Liver (tissue), 7 donors: ENCODE measurements at regions not wholly inside any gene's neighbourhood (a gene's known extent, or its start where the extent isn't known, plus 50 kb on each side); places are given as distances from the start of the nearest gene placed in this dataset.
A peak's percentile ranks its signal among the peaks of the same experiment; 100 is the strongest.

Source experiments
- DNase-seq: peaks from one replicate; pipeline ENCODE4 v3.0.0-alpha.2; 2017; ENCODE audit warnings: low spot score
- H3K27ac ChIP-seq, 2 donors: one replicate each; pipeline ENCODE4 v1.7.0; 2013; ENCODE audit warnings: inconsistent platforms in 2 of 2, low read length in 2 of 2, control low read depth in 1 of 2, low read depth in 1 of 2, mild to moderate bottlenecking in 1 of 2
- H3K27me3 ChIP-seq, 4 donors: one replicate each; pipeline versions ENCODE4 v1.6.1 to v1.7.0; 2013; ENCODE audit warnings: low read length in 3 of 4, inconsistent platforms in 1 of 4, mild to moderate bottlenecking in 1 of 4, moderate library complexity in 1 of 4; ENCODE audit not compliant: control insufficient read depth in 4 of 4, insufficient read depth in 4 of 4
- H3K36me3 ChIP-seq, 4 donors: one replicate each; pipeline versions ENCODE4 v1.6.1 to v1.7.0; 2013; ENCODE audit warnings: low read length in 3 of 4, mild to moderate bottlenecking in 3 of 4, low read depth in 1 of 4, moderate library complexity in 1 of 4; ENCODE audit not compliant: control insufficient read depth in 4 of 4, insufficient read depth in 3 of 4
- H3K4me1 ChIP-seq, 4 donors: one replicate each; pipeline versions ENCODE4 v1.6.1 to v1.7.0; 2013; ENCODE audit warnings: low read length in 3 of 4, mild to moderate bottlenecking in 3 of 4, moderate library complexity in 1 of 4; ENCODE audit not compliant: control insufficient read depth in 4 of 4, insufficient read depth in 4 of 4
- H3K4me3 ChIP-seq, 3 donors: one replicate each; pipeline versions ENCODE4 v1.6.1 to v1.7.0; 2013; ENCODE audit warnings: low read length in 3 of 3, control low read depth in 1 of 3, low read depth in 1 of 3, mild to moderate bottlenecking in 1 of 3
- H3K9ac ChIP-seq, 2 donors: one replicate each; pipeline ENCODE4 v1.7.0; 2013; ENCODE audit warnings: low read length in 2 of 2, mild to moderate bottlenecking in 2 of 2, moderate library complexity in 2 of 2, control low read depth in 1 of 2, low read depth in 1 of 2
- H3K9me3 ChIP-seq, 4 donors: one replicate each; pipeline versions ENCODE4 v1.6.1 to v1.7.0; 2013; ENCODE audit warnings: low read length in 3 of 4; ENCODE audit not compliant: control insufficient read depth in 4 of 4
- EGR1 ChIP-seq, 2 donors: IDR thresholded peaks; 2 replicates each; pipeline ENCODE4 v1.6.1; 2016 to 2018; ENCODE audit warnings: antibody characterized with exemption in 2 of 2, low read depth in 2 of 2
- FOXA1 ChIP-seq: IDR thresholded peaks from 2 replicates; pipeline ENCODE4 v1.6.1; 2016; ENCODE audit warnings: antibody characterized with exemption
- GABPA ChIP-seq, 2 donors: IDR thresholded peaks in 1 of 2; conservative IDR thresholded peaks in 1 of 2; 2 replicates each; pipeline ENCODE4 v1.6.1; 2016; ENCODE audit warnings: antibody characterized with exemption in 2 of 2, mild to moderate bottlenecking in 1 of 2, moderate library complexity in 1 of 2
- HNF4A ChIP-seq, 2 donors: conservative IDR thresholded peaks; 2 replicates each; pipeline ENCODE4 v1.6.1; 2016; ENCODE audit warnings: antibody characterized with exemption in 2 of 2, mild to moderate bottlenecking in 2 of 2
- HNF4G ChIP-seq: IDR thresholded peaks from 2 replicates; pipeline ENCODE4 v1.6.1; 2016; ENCODE audit warnings: antibody characterized with exemption
- JUND ChIP-seq, 2 donors: IDR thresholded peaks; 2 replicates each; pipeline ENCODE4 v1.6.1; 2016; ENCODE audit warnings: antibody characterized with exemption in 2 of 2
- NR2F2 ChIP-seq: IDR thresholded peaks from 2 replicates; pipeline ENCODE4 v1.6.1; 2016; ENCODE audit warnings: antibody characterized with exemption
- RAD21 ChIP-seq, 2 donors: IDR thresholded peaks; 2 replicates each; pipeline ENCODE4 v1.6.1; 2016; ENCODE audit warnings: antibody characterized with exemption in 2 of 2, mild to moderate bottlenecking in 2 of 2
- REST ChIP-seq: IDR thresholded peaks from 2 replicates; pipeline ENCODE4 v1.6.1; 2016; ENCODE audit warnings: antibody characterized with exemption, mild to moderate bottlenecking
- RXRA ChIP-seq, 2 donors: IDR thresholded peaks; 2 replicates each; pipeline ENCODE4 v1.6.1; 2017 to 2018; ENCODE audit warnings: antibody characterized with exemption in 2 of 2, mild to moderate bottlenecking in 1 of 2
- SP1 ChIP-seq: IDR thresholded peaks from 2 replicates; pipeline ENCODE4 v1.6.1; 2018; ENCODE audit warnings: antibody characterized with exemption, mild to moderate bottlenecking
- ZBTB33 ChIP-seq: IDR thresholded peaks from 2 replicates; pipeline ENCODE4 v1.6.1; 2016; ENCODE audit warnings: antibody characterized with exemption
- WGBS: extraction: QIAGEN DNeasy Blood & Tissue Kit; methylation state at CpG from one replicate; pipeline ENCODE4 v1.1.7; 2013; 5-methylcytosine and 5-hydroxymethylcytosine counted together
- donor health status: healthy.
- donor health status: healthy.
- donor health status: healthy.
- donor health status: healthy.

- Histone ChIP-seq H3K9me3 (no peaks in the 10 kb centered on the region), H3K27ac (no peak overlapping the region), H3K4me3 (no peak overlapping the region), H3K4me1 (peaks cover 0 to 10% (median 6%) of the 10 kb centered on the region in 4 donors), H3K9ac (no peak overlapping the region), H3K27me3 (no peaks in the 10 kb centered on the region), H3K36me3 (no peaks in the 10 kb centered on the region)
- no peak for TF ChIP-seq REST
- DNase-seq, result no peak
- 88% methylated on average over 7 of the region's 7 CpGs for WGBS
These were observed 165.1 kb upstream of the GLI2 start for GRCh38 chr2:120570546-120570945.

- Histone ChIP-seq H3K9me3 (no peaks in the 10 kb centered on the region), H3K36me3 (no peaks in the 10 kb centered on the region), H3K4me3 (no peak overlapping the region), H3K9ac (no peak overlapping the region), H3K4me1 (peaks cover 0 to 10% (median 6%) of the 10 kb centered on the region in 4 donors), H3K27me3 (no peaks in the 10 kb centered on the region), H3K27ac (no peak overlapping the region)
- WGBS, result 43% methylated on average over 6 of the region's 6 CpGs
- no peak for DNase-seq
- TF ChIP-seq RAD21 (IDR thresholded peaks at IDR 0.05) (peak in 1 of 2 donors; percentile 49), NR2F2 (peak; percentile 73), HNF4A (conservative IDR thresholded peaks at IDR 0.05) (peak; percentile 95 to 96), JUND (IDR thresholded peaks at IDR 0.05) (peak in 1 of 2 donors; percentile 62), FOXA1 (no peak), RXRA (IDR thresholded peaks at IDR 0.05) (peak; percentile 94 to 95), ZBTB33 (no peak), REST (peak; percentile 20), SP1 (peak; percentile 91), HNF4G (peak; percentile 83), GABPA (IDR thresholded peaks at IDR 0.05 in 1 of 2, conservative IDR thresholded peaks at IDR 0.05 in 1 of 2) (no peak), EGR1 (IDR thresholded peaks at IDR 0.05; ENCODE audit: low read depth in 2 of 2) (peak in 1 of 2 donors; percentile 32)
These were observed 164.5 kb upstream of the GLI2 start for GRCh38 chr2:120571015-120571728.
